Suprapubic skin (tissue), 4 donors: ENCODE measurements at regions not wholly inside any gene's neighbourhood (a gene's known extent, or its start where the extent isn't known, plus 50 kb on each side); places are given as distances from the start of the nearest gene placed in this dataset.

Experiments used
- DNase-seq, 2 donors: peaks; one replicate each; pipeline ENCODE4 v3.0.0-alpha.2; 2019; ENCODE audit warnings: low spot score in 2 of 2
- H3K27ac ChIP-seq: fragments of 200-600 bp; sonication (generic); one replicate; pipeline ENCODE4 v1.5.1; 2019
- H3K27me3 ChIP-seq: fragments of 200-600 bp; sonication (generic); one replicate; pipeline ENCODE4 v1.5.1; 2019
- H3K36me3 ChIP-seq: fragments of 200-600 bp; sonication (generic); one replicate; pipeline ENCODE4 v1.5.1; 2019
- H3K4me1 ChIP-seq: fragments of 200-600 bp; sonication (generic); one replicate; pipeline ENCODE4 v1.5.1; 2019
- H3K4me3 ChIP-seq: fragments of 200-600 bp; sonication (generic); one replicate; pipeline ENCODE4 v1.5.1; 2019; ENCODE audit warnings: mild to moderate bottlenecking
- H3K9me3 ChIP-seq: fragments of 200-600 bp; sonication (generic); one replicate; pipeline ENCODE4 v1.5.1; 2019
- EP300 ChIP-seq: sonication (generic); formaldehyde crosslinking; IDR thresholded peaks from one replicate; pipeline ENCODE4 v1.6.1; 2017; ENCODE audit warnings: antibody characterized with exemption
- POLR2A ChIP-seq, 2 donors: fragments of 450-650 bp; IDR thresholded peaks; one replicate each; pipeline ENCODE4 v1.6.1; 2017; ENCODE audit warnings: antibody characterized with exemption in 2 of 2, mild to moderate bottlenecking in 2 of 2, moderate library complexity in 2 of 2
- POLR2AphosphoS5 ChIP-seq, 3 donors: sonication (generic); formaldehyde crosslinking; IDR thresholded peaks; one replicate each; pipeline ENCODE4 v1.6.1; 2017; ENCODE audit warnings: antibody characterized with exemption in 3 of 3
- WGBS: methylation state at CpG from one replicate; pipeline ENCODE4 v1.1.5; 2018; 5-methylcytosine and 5-hydroxymethylcytosine counted together
- TF ChIP-seq, protein P1 (sequence below), 2 donors: fragments of 200-600 bp in 1 of 2; fragments of 450-650 bp in 1 of 2; sonication (generic) in 1 of 2; IDR thresholded peaks; one replicate each; pipeline ENCODE4 v1.5.1; 2016 to 2019; ENCODE audit warnings: antibody characterized with exemption in 2 of 2, mild to moderate bottlenecking in 1 of 2, moderate library complexity in 1 of 2

GRCh38 chr2:215498431-215498830 lies 62.6 kb upstream of the FN1 start:
- 59% methylated on average over 8 of the region's 8 CpGs for WGBS
- Histone ChIP-seq H3K4me1 (no peaks in the 10 kb centered on the region), H3K27ac (no peak overlapping the region), H3K27me3 (no peaks in the 10 kb centered on the region), H3K9me3 (no peaks in the 10 kb centered on the region), H3K36me3 (no peaks in the 10 kb centered on the region), H3K4me3 (no peak overlapping the region)
- no peak for TF ChIP-seq EP300
- TF ChIP-seq, protein P1, sequence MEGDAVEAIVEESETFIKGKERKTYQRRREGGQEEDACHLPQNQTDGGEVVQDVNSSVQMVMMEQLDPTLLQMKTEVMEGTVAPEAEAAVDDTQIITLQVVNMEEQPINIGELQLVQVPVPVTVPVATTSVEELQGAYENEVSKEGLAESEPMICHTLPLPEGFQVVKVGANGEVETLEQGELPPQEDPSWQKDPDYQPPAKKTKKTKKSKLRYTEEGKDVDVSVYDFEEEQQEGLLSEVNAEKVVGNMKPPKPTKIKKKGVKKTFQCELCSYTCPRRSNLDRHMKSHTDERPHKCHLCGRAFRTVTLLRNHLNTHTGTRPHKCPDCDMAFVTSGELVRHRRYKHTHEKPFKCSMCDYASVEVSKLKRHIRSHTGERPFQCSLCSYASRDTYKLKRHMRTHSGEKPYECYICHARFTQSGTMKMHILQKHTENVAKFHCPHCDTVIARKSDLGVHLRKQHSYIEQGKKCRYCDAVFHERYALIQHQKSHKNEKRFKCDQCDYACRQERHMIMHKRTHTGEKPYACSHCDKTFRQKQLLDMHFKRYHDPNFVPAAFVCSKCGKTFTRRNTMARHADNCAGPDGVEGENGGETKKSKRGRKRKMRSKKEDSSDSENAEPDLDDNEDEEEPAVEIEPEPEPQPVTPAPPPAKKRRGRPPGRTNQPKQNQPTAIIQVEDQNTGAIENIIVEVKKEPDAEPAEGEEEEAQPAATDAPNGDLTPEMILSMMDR (IDR thresholded peaks at IDR 0.05): no peak
- TF ChIP-seq POLR2A (IDR thresholded peaks at IDR 0.05): no peak
- TF ChIP-seq POLR2AphosphoS5 (IDR thresholded peaks at IDR 0.05): no peak
- DNase-seq: no peak

GRCh38 chr2:215493376-215493775 lies 57.5 kb upstream of the FN1 start:
- Histone ChIP-seq H3K27ac (no peak overlapping the region), H3K4me1 (no peaks in the 10 kb centered on the region), H3K36me3 (no peaks in the 10 kb centered on the region), H3K4me3 (no peak overlapping the region), H3K9me3 (no peaks in the 10 kb centered on the region), H3K27me3 (no peaks in the 10 kb centered on the region)
- no peak for TF ChIP-seq POLR2AphosphoS5 (IDR thresholded peaks at IDR 0.05)
- no peak for TF ChIP-seq POLR2A (IDR thresholded peaks at IDR 0.05)
- TF ChIP-seq, protein P1 (IDR thresholded peaks at IDR 0.05): no peak
- TF ChIP-seq EP300: no peak
- DNase-seq: no peak

DNA sequence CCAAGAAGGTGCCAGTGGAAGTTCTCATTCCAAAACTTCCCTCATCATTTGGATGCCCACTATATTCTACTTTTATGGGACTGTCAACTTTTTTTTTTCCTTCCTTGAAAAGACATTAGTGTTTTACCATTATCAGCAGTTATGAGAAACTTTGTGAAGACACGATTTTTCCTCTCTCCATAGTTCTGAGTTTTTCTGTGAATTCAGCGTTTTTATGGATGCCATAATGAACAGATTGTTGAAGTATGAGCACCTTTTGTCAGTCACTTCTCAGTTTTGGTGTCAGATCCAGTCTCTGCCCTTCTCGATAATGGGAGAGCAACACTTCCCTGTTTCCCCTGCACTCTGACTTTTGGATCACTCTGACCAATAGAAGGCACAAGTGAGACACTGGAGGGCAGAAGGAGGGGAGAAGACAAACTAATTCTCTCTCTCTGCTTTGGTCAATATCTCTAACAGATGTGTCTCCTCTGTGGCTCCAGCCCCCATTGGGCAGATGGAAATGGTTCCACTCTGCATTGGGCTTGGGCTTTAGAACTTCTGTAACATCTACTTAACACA lies 53.5 kb upstream of the FN1 start:
- no peaks in the 10 kb centered on the region for H3K4me1 ChIP-seq
- 88% methylated on average over 3 of the region's 3 CpGs for WGBS
- H3K27ac ChIP-seq: no peak overlapping the region
- no peaks in the 10 kb centered on the region for H3K36me3 ChIP-seq
- no peak overlapping the region for H3K4me3 ChIP-seq
- no peak for TF ChIP-seq POLR2A (IDR thresholded peaks at IDR 0.05)
- TF ChIP-seq, protein P1 (IDR thresholded peaks at IDR 0.05): no peak
- TF ChIP-seq EP300: no peak
- no peak for TF ChIP-seq POLR2AphosphoS5 (IDR thresholded peaks at IDR 0.05)
- no peak for DNase-seq
- H3K27me3 ChIP-seq: no peaks in the 10 kb centered on the region
- no peaks in the 10 kb centered on the region for H3K9me3 ChIP-seq

DNA sequence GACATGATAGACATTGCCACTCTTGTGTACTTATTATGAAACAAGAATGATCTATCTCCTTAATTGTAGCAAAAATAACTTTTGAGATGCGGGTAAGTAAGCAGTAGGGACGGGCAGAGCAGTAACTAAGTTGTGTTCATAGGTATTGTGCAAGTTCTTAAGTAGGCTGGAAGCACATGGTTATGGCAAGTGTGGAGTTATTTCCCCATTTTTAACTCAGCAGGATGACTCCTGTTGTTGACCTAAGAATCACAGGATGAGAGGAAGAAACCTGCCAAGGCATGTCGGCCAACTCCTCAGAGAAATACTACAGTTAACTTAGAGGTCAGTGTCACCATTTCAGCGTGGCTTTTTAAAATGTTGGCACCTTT lies 51.1 kb upstream of the FN1 start:
- Histone ChIP-seq H3K27me3 (no peaks in the 10 kb centered on the region), H3K27ac (no peak overlapping the region), H3K4me3 (no peak overlapping the region), H3K4me1 (no peaks in the 10 kb centered on the region), H3K9me3 (no peaks in the 10 kb centered on the region), H3K36me3 (no peaks in the 10 kb centered on the region)
- 62% methylated on average over 4 of the region's 4 CpGs for WGBS
- TF ChIP-seq EP300: no peak
- TF ChIP-seq, protein P1 (IDR thresholded peaks at IDR 0.05): no peak
- no peak for TF ChIP-seq POLR2A (IDR thresholded peaks at IDR 0.05)
- TF ChIP-seq POLR2AphosphoS5 (IDR thresholded peaks at IDR 0.05): no peak
- DNase-seq: no peak

DNA sequence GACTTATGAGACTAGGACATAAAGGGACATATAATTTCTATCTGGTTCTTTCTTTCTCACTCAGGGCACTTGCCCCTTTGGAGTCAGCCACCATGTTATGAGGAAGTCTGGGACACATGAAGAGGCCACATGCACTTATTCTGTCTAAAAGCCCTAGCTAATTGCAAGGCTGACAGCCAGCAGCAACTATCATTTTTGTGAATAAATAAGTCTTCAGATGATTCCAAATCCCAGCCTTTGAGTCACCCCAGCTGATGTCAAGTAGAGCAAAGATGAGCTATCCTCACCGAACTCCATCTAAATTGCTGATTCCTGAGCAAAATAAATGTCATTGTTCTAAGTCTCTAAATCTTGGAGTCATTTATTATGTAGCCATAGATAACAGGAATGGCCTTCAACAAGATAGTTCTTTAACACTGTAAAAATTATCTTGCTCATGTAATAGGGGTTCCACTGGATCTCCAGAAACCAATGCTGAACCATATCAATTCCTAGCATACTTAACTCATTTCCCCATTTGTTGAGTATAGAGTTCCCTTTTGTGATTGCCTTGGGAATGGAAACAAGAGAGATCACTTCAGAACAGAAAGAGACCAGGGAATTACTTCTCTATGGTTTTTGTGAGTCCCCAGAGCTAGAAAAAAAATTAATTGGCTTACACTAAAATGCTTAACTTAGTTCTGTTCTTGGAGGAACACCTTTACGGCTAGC lies 50.6 kb upstream of the FN1 start:
- TF ChIP-seq POLR2A (IDR thresholded peaks at IDR 0.05) (no peak), POLR2AphosphoS5 (IDR thresholded peaks at IDR 0.05) (no peak), EP300 (no peak)
- TF ChIP-seq, protein P1 (IDR thresholded peaks at IDR 0.05): no peak
- no peaks in the 10 kb centered on the region for H3K4me1 ChIP-seq
- 93% methylated on average over 2 of the region's 2 CpGs for WGBS

More for the DNA sequence above, 50.6 kb upstream of the FN1 start:
- no peaks in the 10 kb centered on the region for H3K36me3 ChIP-seq
- H3K9me3 ChIP-seq: no peaks in the 10 kb centered on the region
- no peak overlapping the region for H3K4me3 ChIP-seq
- no peak overlapping the region for H3K27ac ChIP-seq
- H3K27me3 ChIP-seq: no peaks in the 10 kb centered on the region
- no peak for DNase-seq
